GM21526 (cell line): ENCODE measurements at regions not wholly inside any gene's neighbourhood (a gene's known extent, or its start where the extent isn't known, plus 50 kb on each side); places are given as distances from the start of the nearest gene placed in this dataset.

Source experiments
- ATAC-seq: cut with Tn5 transposase; IDR thresholded peaks from one replicate; pipeline ENCODE4 v1.9.1; 2021; ENCODE audit warnings: moderate library complexity; ENCODE audit not compliant: unreplicated experiment, low FRiP score

DNA sequence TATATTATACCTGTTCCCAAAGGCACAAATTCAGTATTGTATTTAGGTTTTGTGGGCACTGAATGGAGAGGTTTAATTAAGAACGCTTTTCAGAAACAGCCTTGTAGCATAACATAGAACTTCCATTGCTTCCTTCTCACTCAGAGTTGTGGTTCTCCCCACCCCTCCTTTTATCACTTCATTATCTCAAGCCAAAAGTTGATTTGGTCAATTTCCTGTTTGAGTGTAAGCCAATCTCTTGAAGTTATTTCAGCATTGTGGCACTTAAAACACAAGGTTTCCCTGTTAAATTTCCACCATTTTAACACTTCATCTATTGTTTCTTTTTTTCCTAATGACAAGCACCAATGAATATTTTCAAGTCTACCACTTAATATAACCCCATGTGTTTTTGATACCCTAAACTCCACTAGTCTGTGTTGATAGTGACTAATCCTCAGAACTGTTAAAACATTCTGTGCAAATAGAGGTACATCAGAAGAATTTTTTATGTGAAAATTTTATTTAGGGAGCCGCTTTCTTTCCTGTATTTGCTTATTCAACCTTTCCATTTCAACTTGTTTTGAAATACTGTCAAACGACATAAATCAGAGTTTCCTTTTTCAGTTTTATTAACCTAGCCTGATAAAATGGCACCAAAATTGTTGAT is 340.1 kb downstream of the BCAT1 start:
- ATAC-seq = no peak

DNA sequence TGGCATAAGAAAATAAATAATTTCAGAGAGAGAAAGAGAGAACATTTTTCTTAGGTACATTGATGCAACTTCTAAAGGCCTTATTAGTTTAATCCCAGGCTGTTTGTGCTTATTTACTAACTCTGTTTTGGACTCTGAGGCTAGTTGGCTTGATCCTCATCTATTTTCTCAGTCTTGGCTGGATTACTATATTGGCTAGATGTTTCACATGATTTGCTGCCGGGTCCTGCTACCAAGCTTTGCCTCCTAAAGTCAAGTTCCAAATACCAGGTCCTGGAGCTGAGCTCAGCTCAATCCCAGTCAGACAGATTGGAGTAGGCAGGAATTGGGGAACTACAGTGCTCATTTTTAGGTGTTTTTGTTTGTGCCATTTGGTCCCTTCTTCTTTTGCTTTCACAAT is 340.8 kb downstream of the BCAT1 start:
- no peak for ATAC-seq

DNA sequence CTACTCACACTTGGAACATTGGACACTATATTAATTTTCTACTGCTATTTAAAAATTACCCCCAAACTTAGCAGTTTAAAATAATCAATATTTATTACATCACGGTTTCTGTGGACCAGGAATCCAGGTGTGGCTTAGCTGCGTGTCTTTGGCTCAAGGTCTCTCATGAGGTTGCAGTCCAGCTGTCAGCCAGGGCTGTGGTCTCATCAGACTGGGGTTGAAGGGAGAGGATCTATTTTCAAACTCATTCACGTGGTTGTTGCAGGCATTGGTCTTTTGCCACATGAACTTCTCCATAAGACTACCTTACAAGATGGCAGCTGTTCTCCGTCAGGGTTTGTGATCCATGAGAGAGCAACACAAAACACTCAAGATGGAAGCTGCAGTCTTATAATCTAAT is 343.0 kb downstream of the BCAT1 start:
- no peak for ATAC-seq

DNA sequence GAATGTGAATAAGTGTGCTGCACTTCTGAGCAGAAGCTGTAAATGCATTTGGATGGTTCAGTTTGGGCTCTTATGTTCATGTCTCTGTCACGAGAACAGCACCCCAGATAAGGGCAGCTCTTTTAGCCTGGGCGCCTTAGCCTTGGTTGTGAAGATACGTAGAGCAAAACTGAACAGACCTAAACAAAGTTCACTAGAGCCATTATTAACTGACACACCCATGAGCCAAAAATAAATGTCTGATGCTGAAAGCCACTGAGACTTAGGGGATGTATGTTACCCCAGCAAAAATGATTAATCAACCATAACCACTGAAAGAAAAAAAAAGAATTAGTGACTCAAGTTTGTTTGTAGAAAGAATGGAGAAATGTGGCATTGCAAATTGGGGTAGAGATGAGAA is 343.4 kb downstream of the BCAT1 start:
- no peak for ATAC-seq

DNA sequence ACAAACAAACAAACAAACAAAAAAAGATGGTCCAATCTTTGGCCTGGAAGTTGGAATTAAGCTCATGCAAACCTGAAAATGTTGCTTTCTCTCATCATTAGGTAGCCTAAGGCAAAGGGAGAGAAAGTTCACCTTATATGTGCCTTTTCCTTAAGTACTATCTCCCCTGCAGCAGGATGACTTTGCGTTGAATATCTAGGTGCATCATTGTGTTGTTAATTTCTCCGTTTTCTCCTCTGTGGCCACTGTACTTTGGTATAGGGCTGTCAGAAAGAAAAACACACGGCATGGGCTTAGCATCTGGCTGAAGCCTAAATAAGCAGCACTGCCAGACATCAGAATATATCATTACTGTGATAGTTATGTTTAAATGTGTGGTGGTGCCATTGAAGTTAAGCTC is 345.5 kb downstream of the BCAT1 start:
- no peak for ATAC-seq

DNA sequence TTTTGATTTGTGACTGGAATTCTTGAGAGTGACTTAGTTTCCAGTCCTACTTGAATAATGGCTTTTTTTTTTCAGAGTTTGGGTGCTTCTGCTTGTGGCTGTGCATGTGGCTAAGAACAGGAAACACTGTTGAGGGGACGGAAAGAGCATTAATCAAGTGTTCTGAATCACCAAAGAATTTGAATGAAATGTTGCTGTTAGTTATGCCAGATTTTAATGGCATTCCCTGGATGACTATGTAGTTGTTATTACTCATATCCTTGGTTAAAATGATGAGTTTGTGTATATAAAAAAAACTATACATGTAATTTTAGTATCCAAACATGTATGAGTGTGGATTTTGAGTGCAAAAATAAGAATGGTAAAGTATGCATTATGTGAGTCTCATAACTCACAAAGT is 347.9 kb downstream of the BCAT1 start:
- ATAC-seq = no peak

DNA sequence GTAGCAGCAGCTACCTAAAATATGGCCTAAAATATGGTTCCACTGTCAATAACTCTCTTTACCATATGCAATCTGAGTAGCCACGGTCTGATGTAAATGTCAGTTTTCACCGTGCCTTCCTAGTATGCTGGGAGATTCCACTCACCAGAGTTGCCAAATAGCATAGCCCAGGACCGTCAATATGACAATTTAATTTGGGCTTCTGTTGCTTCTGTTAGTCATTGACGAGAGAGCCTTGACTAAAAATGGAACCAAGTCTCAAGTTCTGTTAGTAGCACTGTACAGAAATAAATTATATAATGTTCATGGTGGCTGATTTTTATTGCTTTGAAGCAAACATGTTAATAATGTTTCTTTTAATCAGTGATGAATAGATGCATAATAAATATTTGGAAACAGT is 348.4 kb downstream of the BCAT1 start:
- ATAC-seq = no peak

DNA sequence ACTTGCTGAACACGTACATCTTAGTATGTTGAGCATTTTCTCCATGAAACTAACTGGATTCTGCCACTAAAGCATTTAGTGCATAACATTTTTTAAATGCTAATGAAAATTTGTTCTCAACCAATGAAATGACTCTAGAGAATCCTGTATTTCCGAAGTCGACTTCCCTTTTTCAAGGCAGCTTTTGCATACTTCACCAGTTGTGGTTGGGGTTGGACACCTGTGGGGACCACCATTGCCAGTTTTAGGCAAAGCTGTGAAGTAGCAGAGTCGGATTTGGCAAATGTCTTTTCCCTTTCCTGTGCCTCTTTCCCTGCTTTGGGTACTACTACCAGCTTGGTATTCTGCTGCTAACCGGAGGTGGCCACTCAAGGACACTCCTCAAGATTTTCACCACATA is 349.2 kb downstream of the BCAT1 start:
- no peak for ATAC-seq

DNA sequence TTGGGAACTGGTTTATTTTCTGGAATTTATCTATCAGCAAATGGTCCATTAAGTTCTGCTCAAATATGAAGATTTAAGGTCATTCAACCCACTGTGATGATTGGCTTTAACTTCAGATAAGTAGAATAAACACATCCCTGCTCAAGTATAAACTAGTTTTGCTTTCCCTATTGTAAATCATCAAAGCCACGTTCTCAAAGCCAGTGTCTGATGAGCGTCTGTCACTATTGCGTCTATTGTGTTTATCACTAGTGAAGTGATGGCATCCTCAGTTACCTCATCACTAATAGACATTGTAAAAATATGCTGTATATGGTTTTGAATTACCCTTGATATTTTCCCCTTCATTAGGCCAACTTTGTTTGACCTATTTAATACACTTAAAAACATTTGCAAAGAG is 351.3 kb downstream of the BCAT1 start:
- ATAC-seq = no peak

DNA sequence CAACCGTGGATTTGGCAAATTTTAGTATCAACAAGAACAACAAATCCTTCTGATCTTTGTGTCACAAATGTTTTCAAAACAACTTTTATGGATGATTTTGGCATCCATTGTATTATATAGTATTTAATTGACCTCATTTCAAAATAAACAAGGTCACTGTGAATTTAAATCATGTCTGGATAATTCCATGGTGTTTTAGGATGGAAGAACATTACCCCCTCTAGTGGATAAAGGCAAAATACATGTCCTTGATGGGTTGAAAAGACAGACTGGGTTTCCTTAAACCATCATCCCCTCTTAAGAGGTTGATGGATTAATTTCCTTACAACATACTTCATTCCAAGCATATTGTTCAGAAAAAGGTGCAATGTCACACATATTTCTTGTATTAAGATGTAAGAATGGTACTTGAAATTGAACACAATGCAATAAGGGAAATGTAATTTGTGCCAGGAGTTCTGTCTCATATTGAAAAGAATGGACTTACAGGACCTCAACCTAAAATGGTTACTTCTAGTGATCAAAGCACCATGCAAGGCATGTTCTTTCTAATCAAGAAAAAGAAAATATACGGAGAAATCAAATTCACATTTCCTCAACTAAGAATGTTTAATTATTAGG is 352.0 kb downstream of the BCAT1 start:
- no peak for ATAC-seq

DNA sequence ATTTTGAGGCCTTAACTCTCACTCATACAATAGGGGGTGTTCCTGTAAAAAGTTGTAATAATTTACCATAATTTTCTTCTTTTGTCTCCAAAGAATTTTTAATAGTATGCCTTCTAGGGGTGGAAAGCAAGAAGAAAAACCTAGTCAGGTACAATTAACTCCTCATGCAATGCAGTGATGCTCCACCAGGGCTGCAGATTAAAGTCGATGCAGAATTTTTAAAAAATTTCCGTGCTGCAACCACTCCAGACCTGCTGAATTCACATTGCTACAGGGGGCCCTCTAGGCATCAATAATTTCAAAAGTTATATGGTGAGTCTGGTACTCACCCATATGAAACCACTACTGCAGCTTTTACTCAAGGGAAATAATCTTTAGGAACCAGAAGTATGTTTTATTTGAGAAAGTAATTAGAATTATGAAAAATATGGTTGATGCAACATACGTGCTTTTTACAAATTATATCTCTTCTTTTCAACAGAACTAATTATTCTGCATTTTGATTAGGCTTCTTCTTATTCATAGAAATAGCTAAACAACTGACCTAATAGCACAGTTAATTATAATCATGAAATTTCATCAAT is 353.2 kb downstream of the BCAT1 start:
- ATAC-seq = no peak

DNA sequence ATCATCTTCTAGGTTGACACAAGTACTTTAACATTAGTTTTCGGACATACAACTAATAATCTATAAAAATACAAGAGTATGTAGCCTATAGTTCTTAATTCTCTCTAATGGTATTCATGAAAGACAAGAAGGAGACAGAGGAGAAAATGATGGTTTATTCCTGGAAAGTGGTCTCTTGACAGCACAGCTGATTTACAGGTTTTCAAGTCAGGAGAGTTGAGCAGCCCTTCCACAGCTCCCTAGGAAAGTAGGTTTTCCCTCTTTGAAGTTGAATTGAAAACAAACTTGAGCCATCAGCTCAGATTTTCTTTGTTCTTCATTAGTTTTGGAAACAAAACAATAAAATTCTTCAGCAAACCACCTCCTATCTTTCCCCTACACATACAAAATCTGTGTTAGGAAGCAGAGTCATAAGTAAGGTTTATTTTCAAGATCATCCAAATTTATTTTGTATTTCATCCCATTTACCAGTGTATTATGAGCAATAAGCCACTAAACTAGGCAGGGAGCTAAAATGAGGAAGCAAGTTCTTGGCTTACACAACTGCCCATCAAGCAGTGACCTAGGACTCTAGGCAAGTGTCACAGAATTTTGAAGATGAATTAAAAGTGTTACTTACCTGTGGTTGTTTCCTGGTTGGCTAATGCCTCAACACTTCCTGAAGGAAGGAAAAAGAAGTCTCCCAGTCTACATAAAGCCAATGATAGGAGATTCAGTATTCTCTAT is 357.0 kb downstream of the BCAT1 start:
- ATAC-seq = no peak

DNA sequence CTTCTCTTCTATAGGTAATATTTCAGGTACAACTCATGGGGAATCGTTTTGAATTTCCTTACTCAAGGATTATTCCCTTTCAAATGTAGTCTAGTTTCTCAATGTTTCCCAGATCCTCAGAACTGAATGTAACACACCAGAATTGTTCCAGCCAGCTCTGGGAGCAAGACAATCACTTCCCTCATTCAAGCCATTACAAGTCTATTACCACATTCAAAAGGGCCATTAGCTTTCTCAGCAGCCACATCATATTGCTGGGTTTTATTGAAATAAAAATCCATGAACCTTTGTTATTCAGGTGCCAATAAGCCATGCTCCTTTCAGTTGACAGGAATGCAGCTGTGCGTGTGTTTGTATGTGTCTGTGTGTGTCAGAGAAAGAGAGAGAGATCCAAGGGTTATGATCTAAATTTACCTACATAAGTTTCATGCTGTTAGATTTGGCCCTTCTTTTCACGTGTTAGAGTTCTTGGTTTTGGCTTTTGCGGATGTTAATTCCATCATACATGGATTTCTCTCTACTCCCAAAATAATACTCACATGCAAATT is 357.7 kb downstream of the BCAT1 start:
- no peak for ATAC-seq

DNA sequence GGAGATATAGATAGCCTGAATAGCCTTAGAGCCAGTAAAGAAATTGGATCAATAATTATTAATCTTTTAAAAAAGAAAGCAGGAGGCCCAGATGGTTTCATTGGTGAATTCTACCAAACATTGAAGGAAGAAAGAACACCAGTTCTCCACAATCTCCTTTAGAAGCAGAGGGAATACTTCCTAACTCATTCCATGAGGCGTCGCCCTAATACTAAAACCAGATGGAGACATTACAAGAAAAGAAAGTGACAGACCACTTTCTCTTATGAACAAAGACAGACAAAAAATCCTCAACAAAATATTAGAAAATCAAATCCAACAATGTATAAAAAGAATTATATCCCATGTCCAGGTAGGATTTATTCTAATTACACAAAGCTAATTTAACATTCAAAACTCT is 362.6 kb downstream of the BCAT1 start:
- no peak for ATAC-seq

DNA sequence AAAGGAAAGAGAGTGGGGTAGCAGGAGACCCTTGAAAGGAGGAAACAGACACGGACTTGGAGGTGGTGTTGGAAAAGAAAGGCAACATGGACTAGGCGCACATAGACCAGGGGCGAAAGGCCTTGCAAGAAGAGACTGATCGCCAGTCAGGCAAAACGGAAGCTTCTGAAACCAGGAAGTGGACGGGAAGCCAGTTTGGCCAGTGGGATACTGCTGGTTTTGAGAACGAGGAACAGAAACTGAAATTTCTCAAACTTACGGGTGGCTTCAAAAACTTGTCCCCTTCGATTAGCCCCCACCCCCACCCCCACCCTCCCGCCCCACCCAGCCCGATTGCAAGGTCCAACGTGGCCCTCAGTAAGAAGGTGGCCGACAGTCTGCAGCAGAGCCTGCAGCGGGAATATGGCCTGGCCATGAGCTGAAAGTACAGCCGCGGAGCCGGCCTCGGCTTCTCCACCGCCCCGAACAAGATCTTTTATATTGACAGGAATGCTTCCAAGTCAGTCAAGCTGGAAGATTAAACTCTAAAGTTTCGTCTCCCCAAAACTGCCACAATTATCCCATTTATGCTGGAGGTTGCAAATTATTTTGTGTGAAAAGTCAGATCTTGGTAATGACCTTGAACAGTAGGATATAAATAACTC is 364.7 kb downstream of the BCAT1 start:
- no peak for ATAC-seq

DNA sequence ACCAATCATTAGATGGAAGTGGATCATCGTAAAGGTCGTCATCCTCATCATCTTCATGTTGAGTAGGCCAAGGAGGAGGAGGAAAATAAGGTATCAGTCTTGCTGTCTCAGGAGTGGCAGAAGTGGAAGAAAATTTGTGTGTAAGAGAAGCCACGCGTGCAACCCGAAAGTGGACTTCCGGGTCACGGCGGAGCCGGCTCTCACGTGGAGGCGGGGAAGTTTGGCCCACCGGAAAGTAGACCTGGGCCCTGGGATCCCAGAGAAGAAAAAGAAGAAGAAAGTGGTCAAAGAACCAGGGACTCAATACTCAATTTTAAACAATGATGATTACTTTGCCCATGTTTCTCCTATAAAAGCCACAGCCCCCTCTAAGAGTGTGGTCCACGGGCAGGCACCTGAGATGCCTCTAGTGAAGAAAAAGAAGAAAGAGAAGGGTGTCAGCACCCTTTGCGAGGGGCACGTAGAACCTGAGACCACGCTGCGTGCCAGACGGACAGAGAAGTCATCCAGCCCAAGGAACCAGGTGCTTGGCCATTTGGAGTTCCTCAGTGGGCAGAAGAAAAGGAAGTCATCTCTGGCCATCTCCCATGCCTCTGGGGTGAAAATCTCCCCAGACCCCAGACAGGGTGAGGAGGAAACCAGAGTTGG is 365.8 kb downstream of the BCAT1 start:
- no peak for ATAC-seq

DNA sequence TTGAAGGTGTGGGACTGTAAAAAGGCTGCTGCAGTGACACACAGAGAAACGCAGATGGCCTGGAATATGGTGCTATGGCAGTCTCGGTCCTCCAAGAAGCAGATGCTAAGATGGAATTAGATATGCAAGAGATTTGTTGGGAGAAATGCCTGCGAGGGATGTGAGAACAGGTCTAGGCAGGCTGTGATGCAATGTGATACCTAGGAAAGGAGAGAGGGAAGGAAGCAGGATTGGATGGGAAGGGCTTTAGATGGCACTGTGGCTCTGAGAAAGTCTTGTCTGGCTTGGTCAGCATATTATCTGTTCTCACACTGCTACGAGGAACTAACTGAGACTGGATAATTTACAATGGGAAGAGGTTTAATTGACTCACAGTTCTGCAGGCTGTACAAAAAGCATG is 374.4 kb downstream of the BCAT1 start:
- no peak for ATAC-seq

DNA sequence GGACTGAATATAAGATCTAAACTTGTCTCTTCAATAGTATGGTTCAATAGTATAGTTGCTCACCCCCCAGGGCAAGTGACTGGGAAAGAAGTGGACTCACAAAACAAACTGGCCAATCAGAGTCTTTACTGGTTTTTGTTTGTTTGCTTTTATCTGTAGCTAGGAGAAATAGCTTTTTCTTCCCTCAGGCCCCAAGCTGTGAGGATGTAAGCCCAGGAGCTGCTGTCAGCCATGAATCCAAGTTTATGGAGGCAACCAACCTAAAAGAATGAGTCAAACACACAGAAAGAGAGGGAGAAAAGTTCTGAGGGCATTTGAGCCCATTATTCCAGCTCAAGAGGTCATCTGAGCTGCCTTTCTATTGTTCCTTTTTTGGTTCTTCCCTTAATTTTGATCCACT is 375.3 kb downstream of the BCAT1 start:
- no peak for ATAC-seq

DNA sequence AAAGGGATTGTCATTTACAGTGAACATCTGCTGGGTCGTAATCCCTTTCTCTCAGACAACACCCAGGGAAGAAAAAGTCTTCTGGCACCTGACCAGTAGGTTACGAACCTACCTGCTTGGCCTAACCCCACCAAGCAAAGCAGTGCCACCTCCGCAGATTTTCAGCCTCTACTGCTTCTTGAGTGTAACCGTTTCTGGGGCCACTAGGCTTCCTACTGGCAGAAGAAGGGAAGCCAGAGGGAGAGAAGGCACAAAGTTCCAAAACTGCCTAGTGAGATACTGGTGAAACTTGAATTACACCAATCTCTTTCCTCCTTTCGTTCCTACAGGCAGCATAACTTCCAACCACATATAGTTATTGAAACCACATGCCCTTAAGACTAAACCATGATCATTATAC is 383.6 kb downstream of the BCAT1 start:
- ATAC-seq = no peak

DNA sequence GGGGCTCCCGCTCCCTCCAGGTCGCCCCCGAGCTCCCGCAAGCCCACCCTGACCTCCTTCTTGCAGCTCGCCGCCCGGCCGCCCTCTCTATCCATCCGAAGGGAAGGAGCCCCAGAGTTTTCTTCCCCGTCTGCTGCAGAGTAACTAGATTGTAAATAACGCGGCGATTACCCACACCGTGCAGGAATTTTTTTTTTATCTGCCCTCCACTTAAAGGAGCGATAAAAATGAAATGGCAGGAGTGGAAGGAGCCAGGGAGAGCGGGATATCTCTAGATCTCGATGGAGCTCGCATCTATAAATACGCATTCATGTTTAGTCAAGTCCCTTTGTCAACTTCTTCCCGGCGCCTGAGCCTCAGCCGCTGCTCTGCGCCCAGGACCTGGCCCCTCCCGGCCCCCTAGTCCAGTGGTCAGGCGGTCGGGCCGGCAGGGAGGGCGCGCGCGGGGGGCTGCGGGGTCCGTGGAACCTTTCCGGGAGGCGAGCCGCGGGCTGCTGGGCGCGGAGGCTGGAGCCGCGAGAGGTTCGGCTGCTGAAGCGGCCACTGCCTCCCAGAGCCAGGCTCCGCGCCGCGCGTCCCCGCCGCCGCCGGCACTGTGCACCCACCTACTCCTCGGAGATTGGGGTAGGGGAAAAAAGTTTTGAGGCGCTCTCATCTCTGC is 386.0 kb downstream of the BCAT1 start:
- no peak for ATAC-seq
